ENCODE measurements at regions not wholly inside any gene's neighbourhood (a gene's known extent, or its start where the extent isn't known, plus 50 kb on each side); places are given as distances from the start of the nearest gene placed in this dataset.

GRCh38 chr3:137224464-137224863 lies 266.7 kb downstream of the IL20RB start:
- Histone ChIP-seq H3K36me3 (ENCODE audit: insufficient read depth, low read length, poor library complexity, severe bottlenecking) (no peaks in the 10 kb centered on the region), H3K27me3 (replicated peaks; ENCODE audit: insufficient read depth, low read depth, low read length, poor library complexity) (peaks cover 9% of the 10 kb centered on the region), H3K4me3 (ENCODE audit: low read depth, low read length, poor library complexity, severe bottlenecking) (no peak overlapping the region), H3K9me3 (ENCODE audit: low read depth, low read length, poor library complexity, severe bottlenecking) (no peaks in the 10 kb centered on the region), H3K4me1 (ENCODE audit: insufficient read depth, low read length, poor library complexity, severe bottlenecking) (no peaks in the 10 kb centered on the region), H3K27ac (ENCODE audit: low read depth, low read length, poor library complexity, severe bottlenecking) (no peak overlapping the region)
- TF ChIP-seq EZH2 (IDR thresholded peaks at IDR 0.05; ENCODE audit: borderline replicate concordance, low read depth, low read length, poor library complexity, severe bottlenecking) (no peak), CTCF (conservative IDR thresholded peaks at IDR 0.05; ENCODE audit: low read depth, low read length) (no peak)
- intact Hi-C loops (cut with micrococcal nuclease; ENCODE audit: unreplicated experiment), result no loop called here
- ChIA-PET CTCF (no interaction called here), POLR2A (ENCODE audit: low non-redundant PET) (no interaction called here)
- DNase-seq (ENCODE audit: low spot score), result no peak
- no TSS peak for BruUV-seq (replicated peaks)

GRCh38 chr3:137242836-137243400 lies 285.1 kb downstream of the IL20RB start:
- Histone ChIP-seq H3K4me1 (ENCODE audit: insufficient read depth, low read length, poor library complexity, severe bottlenecking) (no peaks in the 10 kb centered on the region), H3K27me3 (replicated peaks; ENCODE audit: insufficient read depth, low read depth, low read length, poor library complexity) (peaks cover 38% of the 10 kb centered on the region), H3K27ac (ENCODE audit: low read depth, low read length, poor library complexity, severe bottlenecking) (no peak overlapping the region), H3K4me3 (ENCODE audit: low read depth, low read length, poor library complexity, severe bottlenecking) (no peak overlapping the region), H3K9me3 (ENCODE audit: low read depth, low read length, poor library complexity, severe bottlenecking) (no peaks in the 10 kb centered on the region), H3K36me3 (ENCODE audit: insufficient read depth, low read length, poor library complexity, severe bottlenecking) (no peaks in the 10 kb centered on the region)
- ChIA-PET POLR2A (ENCODE audit: low non-redundant PET) (no interaction called here), CTCF (no interaction called here)
- no peak for DNase-seq (ENCODE audit: low spot score)
- no peak for TF ChIP-seq EZH2 (IDR thresholded peaks at IDR 0.05; ENCODE audit: borderline replicate concordance, low read depth, low read length, poor library complexity, severe bottlenecking)
- TF ChIP-seq CTCF (conservative IDR thresholded peaks at IDR 0.05; ENCODE audit: low read depth, low read length), result no peak
- intact Hi-C loops (cut with micrococcal nuclease; ENCODE audit: unreplicated experiment), result no loop called here
- no TSS peak for BruUV-seq (replicated peaks)

- Histone ChIP-seq H3K27ac (ENCODE audit: low read depth, low read length, poor library complexity, severe bottlenecking) (no peak overlapping the region), H3K36me3 (ENCODE audit: insufficient read depth, low read length, poor library complexity, severe bottlenecking) (no peaks in the 10 kb centered on the region), H3K27me3 (replicated peaks; ENCODE audit: insufficient read depth, low read depth, low read length, poor library complexity) (peaks cover 36% of the 10 kb centered on the region), H3K4me3 (ENCODE audit: low read depth, low read length, poor library complexity, severe bottlenecking) (no peak overlapping the region), H3K9me3 (ENCODE audit: low read depth, low read length, poor library complexity, severe bottlenecking) (no peaks in the 10 kb centered on the region), H3K4me1 (ENCODE audit: insufficient read depth, low read length, poor library complexity, severe bottlenecking) (no peaks in the 10 kb centered on the region)
- TF ChIP-seq CTCF (conservative IDR thresholded peaks at IDR 0.05; ENCODE audit: low read depth, low read length), result no peak
- no peak for TF ChIP-seq EZH2 (IDR thresholded peaks at IDR 0.05; ENCODE audit: borderline replicate concordance, low read depth, low read length, poor library complexity, severe bottlenecking)
- ChIA-PET CTCF (no interaction called here), POLR2A (ENCODE audit: low non-redundant PET) (no interaction called here)
- DNase-seq (ENCODE audit: low spot score), result no peak
- no TSS peak for BruUV-seq (replicated peaks)
- intact Hi-C loops (cut with micrococcal nuclease; ENCODE audit: unreplicated experiment), result no loop called here
Measured at GRCh38 chr3:137246491-137246890, 288.7 kb downstream of the IL20RB start.

Measured in A673 (cell line).